CD14-positive monocyte (primary cell): ENCODE measurements at regions not wholly inside any gene's neighbourhood (a gene's known extent, or its start where the extent isn't known, plus 50 kb on each side); places are given as distances from the start of the nearest gene placed in this dataset.

Experiments used
- DNase-seq, 3 donors: peaks; one replicate each; pipeline ENCODE4 v3.0.0-alpha.2; 2011 to 2022
- H2AFZ ChIP-seq: 2 replicates; pipeline ENCODE4 v1.6.0; 2012; ENCODE audit warnings: mild to moderate bottlenecking, low read depth, low read length, inconsistent platforms; ENCODE audit not compliant: insufficient read depth, poor library complexity, severe bottlenecking
- H3K27ac ChIP-seq, 2 donors: 1 replicate in 1 of 2; 2 replicates in 1 of 2; pipeline ENCODE4 v1.5.1; 2012 to 2013; ENCODE audit warnings: low read length in 2 of 2, control low read depth in 1 of 2, inconsistent platforms in 1 of 2, low read depth in 1 of 2, mild to moderate bottlenecking in 1 of 2
- H3K27me3 ChIP-seq, 2 donors: one replicate each; pipeline versions ENCODE4 v1.6.0 to v1.6.1; 2011 to 2013; ENCODE audit warnings: low read length in 2 of 2; ENCODE audit not compliant: control insufficient read depth in 2 of 2, insufficient read depth in 2 of 2
- H3K36me3 ChIP-seq, 2 donors: replicated peaks in 1 of 2; 1 replicate in 1 of 2; 2 replicates in 1 of 2; pipeline versions ENCODE4 v1.5.1 to v1.6.1; 2012 to 2013; ENCODE audit warnings: low read length in 2 of 2, control low read depth in 1 of 2, inconsistent platforms in 1 of 2, mild to moderate bottlenecking in 1 of 2; ENCODE audit not compliant: insufficient read depth in 2 of 2, control insufficient read depth in 1 of 2
- H3K4me1 ChIP-seq, 2 donors: 1 replicate in 1 of 2; 2 replicates in 1 of 2; pipeline versions ENCODE4 v1.5.1 to v1.6.1; 2012 to 2013; ENCODE audit warnings: low read length in 2 of 2, control low read depth in 1 of 2, inconsistent platforms in 1 of 2, mild to moderate bottlenecking in 1 of 2, moderate library complexity in 1 of 2; ENCODE audit not compliant: insufficient read depth in 2 of 2, control insufficient read depth in 1 of 2
- H3K4me2 ChIP-seq: replicated peaks from 2 replicates; pipeline ENCODE3; 2012; ENCODE audit warnings: low read length, moderate library complexity, mild to moderate bottlenecking; ENCODE audit not compliant: poor library complexity, severe bottlenecking; ENCODE audit errors: extremely low read depth
- H3K4me3 ChIP-seq, 3 experiments: fragments of 200-600 bp in 1 of 3; sonication (generic) in 1 of 3; replicated peaks in 1 of 3; 1 replicate in 2 of 3; 2 replicates in 1 of 3; pipeline ENCODE4 v1.5.1; 2011 to 2013; ENCODE audit warnings: low read length in 3 of 3, mild to moderate bottlenecking in 3 of 3, control low read depth in 2 of 3, low read depth in 2 of 3, inconsistent platforms in 1 of 3, moderate library complexity in 1 of 3
- H3K79me2 ChIP-seq: 2 replicates; pipeline ENCODE4 v1.6.0; 2012; ENCODE audit warnings: mild to moderate bottlenecking, control low read depth, inconsistent platforms, low read length, moderate library complexity; ENCODE audit not compliant: insufficient read depth
- H3K9ac ChIP-seq: 2 replicates; pipeline ENCODE4 v1.6.0; 2017; ENCODE audit warnings: low read length, mild to moderate bottlenecking; ENCODE audit not compliant: insufficient read depth, poor library complexity, severe bottlenecking
- H3K9me3 ChIP-seq, 2 donors: replicated peaks in 1 of 2; 1 replicate in 1 of 2; 2 replicates in 1 of 2; pipeline versions ENCODE4 v1.5.1 to v1.6.1; 2012 to 2013; ENCODE audit warnings: low read length in 2 of 2, control low read depth in 1 of 2; ENCODE audit not compliant: control insufficient read depth in 1 of 2, insufficient read depth in 1 of 2
- H4K20me1 ChIP-seq: 2 replicates; pipeline ENCODE4 v1.6.0; 2012; ENCODE audit warnings: mild to moderate bottlenecking, low read length, control low read depth, moderate library complexity; ENCODE audit not compliant: insufficient read depth
- H3K27ac Mint-ChIP-seq, 7 donors: one replicate each; pipeline ENCODE4 v1.8.0; 2020; ENCODE audit warnings: mild to moderate bottlenecking in 7 of 7, mixed read lengths in 7 of 7, moderate library complexity in 6 of 7, inconsistent platforms in 2 of 7
- H3K27me3 Mint-ChIP-seq, 3 donors: one replicate each; pipeline ENCODE4 v1.8.0; 2021 to 2022; ENCODE audit warnings: low read depth in 3 of 3, mild to moderate bottlenecking in 3 of 3, mixed read lengths in 3 of 3, moderate library complexity in 3 of 3, inconsistent platforms in 1 of 3
- H3K36me3 Mint-ChIP-seq, 2 donors: one replicate each; pipeline ENCODE4 v1.8.0; 2020; ENCODE audit warnings: mixed read lengths in 2 of 2, inconsistent platforms in 1 of 2, mild to moderate bottlenecking in 1 of 2
- H3K4me1 Mint-ChIP-seq: one replicate; pipeline ENCODE4 v1.8.0; 2020; ENCODE audit warnings: mild to moderate bottlenecking, mixed read lengths
- H3K4me3 Mint-ChIP-seq, 2 donors: one replicate each; pipeline ENCODE4 v1.8.0; 2020; ENCODE audit warnings: mild to moderate bottlenecking in 2 of 2, mixed read lengths in 2 of 2, moderate library complexity in 1 of 2
- H3K9me3 Mint-ChIP-seq, 7 donors: one replicate each; pipeline ENCODE4 v1.8.0; 2020 to 2022; ENCODE audit warnings: mixed read lengths in 7 of 7, mild to moderate bottlenecking in 6 of 7, moderate library complexity in 6 of 7, inconsistent platforms in 2 of 7
- CTCF ChIP-seq: fragments of 200-600 bp; IDR thresholded peaks from one replicate; pipeline ENCODE4 v1.8.0; 2022; ENCODE audit warnings: antibody characterized with exemption, mild to moderate bottlenecking
- WGBS: methylation state at CpG from one replicate; pipeline ENCODE4 v1.1.5; 2013; ENCODE audit warnings: missing lambda C conversion rate; ENCODE audit not compliant: insufficient coverage; 5-methylcytosine and 5-hydroxymethylcytosine counted together
- intact Hi-C, 2 donors: fragments of 100-400 bp; cut with micrococcal nuclease; formaldehyde crosslinking; loops; one replicate each; pipeline versions ENCODE4 v1.15.0 to v1.15.1; 2023

GRCh38 chr14:61860294-61860918, 98.2 kb downstream of the SNAPC1 start:
- Histone ChIP-seq H3K4me2 (no peak overlapping the region), H3K9me3 (peaks cover 0 to 11% of the 10 kb centered on the region in 2 donors), H3K27me3 (no peaks in the 10 kb centered on the region), H3K4me1 (no peaks in the 10 kb centered on the region), H4K20me1 (no peaks in the 10 kb centered on the region), H2AFZ (no peak overlapping the region), H3K79me2 (no peaks in the 10 kb centered on the region), H3K27ac (no peak overlapping the region), H3K4me3 (no peak overlapping the region), H3K36me3 (no peaks in the 10 kb centered on the region), H3K9ac (no peak overlapping the region)
- TF ChIP-seq CTCF = peak; percentile 89
- Mint-ChIP-seq H3K27ac (no peak overlapping the region), H3K4me3 (no peak overlapping the region), H3K4me1 (no peaks in the 10 kb centered on the region), H3K9me3 (peaks cover 4 to 11% (median 7%) of the 10 kb centered on the region in 7 donors), H3K36me3 (no peaks in the 10 kb centered on the region), H3K27me3 (peaks cover 6 to 14% (median 13%) of the 10 kb centered on the region in 3 donors)
- DNase-seq = peak; percentile 34 to 53 (median 50)
- intact Hi-C loops = no loop called here
- 67% methylated on average over 1 of the region's 1 CpG for WGBS

- Mint-ChIP-seq H3K27me3 (peaks cover 2 to 11% (median 10%) of the 10 kb centered on the region in 3 donors), H3K4me3 (no peak overlapping the region), H3K4me1 (no peaks in the 10 kb centered on the region), H3K27ac (no peak overlapping the region), H3K9me3 (peaks cover 4 to 11% (median 7%) of the 10 kb centered on the region in 7 donors), H3K36me3 (no peaks in the 10 kb centered on the region)
- DNase-seq = no peak
- Histone ChIP-seq H3K79me2 (no peaks in the 10 kb centered on the region), H3K27me3 (no peaks in the 10 kb centered on the region), H3K27ac (no peak overlapping the region), H4K20me1 (no peaks in the 10 kb centered on the region), H3K9me3 (peaks cover 0 to 11% of the 10 kb centered on the region in 2 donors), H3K36me3 (no peaks in the 10 kb centered on the region), H2AFZ (no peak overlapping the region), H3K9ac (no peak overlapping the region), H3K4me1 (no peaks in the 10 kb centered on the region), H3K4me2 (no peak overlapping the region), H3K4me3 (no peak overlapping the region)
- no peak for TF ChIP-seq CTCF
- intact Hi-C loops = no loop called here
- 83% methylated on average over 3 of the region's 7 CpGs for WGBS
These were observed 99.2 kb downstream of the SNAPC1 start for GRCh38 chr14:61861320-61861865.
